ENCODE measurements at regions not wholly inside any gene's neighbourhood (a gene's known extent, or its start where the extent isn't known, plus 50 kb on each side); places are given as distances from the start of the nearest gene placed in this dataset.
"Not testable (repeated sequence)": the region's sequence is repeated elsewhere in the genome, so short reads cannot be mapped to it uniquely, and the experiment has no call there.

DNA sequence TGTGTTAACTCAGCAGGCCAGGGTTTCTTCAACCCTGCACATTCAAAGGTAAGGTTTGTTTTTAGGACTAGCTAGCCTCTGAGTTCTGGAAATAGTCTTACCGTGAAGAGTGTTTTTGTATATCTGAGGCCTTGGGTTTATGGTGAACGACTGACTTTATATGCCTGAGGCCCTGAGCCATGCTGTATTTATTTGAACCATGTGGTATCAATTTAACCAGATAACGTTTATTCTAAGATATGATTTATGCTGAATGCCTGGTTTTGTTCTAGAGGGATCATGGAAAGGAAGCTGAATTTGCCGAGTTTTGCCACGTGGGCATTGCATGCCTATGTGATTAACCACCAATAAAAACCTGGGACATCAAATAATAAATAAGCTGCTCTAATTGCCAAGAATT lies 607.2 kb upstream of the TPTE start:
- DNase-seq (ENCODE audit: low spot score), result not testable (repeated sequence)

- DNase-seq (ENCODE audit: low spot score), result not testable (repeated sequence)
Measured at GRCh38 chr21:9919446-9919845, 601.9 kb upstream of the TPTE start.

GRCh38 chr21:9943639-9944038 lies 577.7 kb upstream of the TPTE start:
- not testable (repeated sequence) for DNase-seq (ENCODE audit: low spot score)

GRCh38 chr21:9946057-9946456 lies 575.3 kb upstream of the TPTE start:
- DNase-seq (ENCODE audit: low spot score), result not testable (repeated sequence)

DNA sequence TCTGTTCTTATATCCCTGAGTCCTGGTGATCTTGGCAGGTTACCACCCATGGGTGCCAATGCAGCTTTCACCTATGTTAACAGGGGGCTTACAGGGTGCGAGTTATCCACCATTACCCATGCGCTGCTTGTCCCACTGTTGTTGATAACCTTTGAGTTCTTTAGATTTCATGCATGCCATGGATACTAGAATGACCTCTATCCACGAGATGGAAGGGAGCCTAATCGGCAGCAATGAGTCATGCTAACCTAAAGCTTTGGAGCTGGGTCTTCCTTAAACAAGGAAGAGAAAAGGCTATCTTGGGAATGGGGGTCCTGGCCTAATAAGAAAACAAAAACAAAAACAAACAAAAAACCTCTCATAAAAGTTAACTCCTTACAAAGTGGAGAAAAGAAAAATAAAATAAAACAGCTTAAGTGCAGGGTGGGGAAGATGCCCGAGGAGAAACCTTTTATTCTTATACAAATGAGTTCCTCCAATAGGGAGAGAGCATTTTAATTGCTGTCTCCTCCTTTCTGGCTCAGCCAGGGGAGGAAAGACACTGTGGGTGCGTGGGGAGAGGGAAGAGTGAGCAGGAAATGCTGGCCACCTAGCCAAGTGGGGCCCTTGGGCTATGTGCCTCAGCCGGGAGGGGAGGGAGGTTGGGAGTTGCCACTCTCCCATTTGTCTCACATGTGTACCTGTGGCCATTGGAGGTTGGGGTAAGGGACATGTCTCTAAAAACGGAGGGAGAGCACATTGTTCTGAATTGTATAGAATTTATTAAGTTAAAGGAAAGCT lies 571.7 kb upstream of the TPTE start:
- DNase-seq (ENCODE audit: low spot score), result not testable (repeated sequence)

- DNase-seq (ENCODE audit: low spot score), result not testable (repeated sequence)
Measured at GRCh38 chr21:9950363-9950762, 571.0 kb upstream of the TPTE start.

DNA sequence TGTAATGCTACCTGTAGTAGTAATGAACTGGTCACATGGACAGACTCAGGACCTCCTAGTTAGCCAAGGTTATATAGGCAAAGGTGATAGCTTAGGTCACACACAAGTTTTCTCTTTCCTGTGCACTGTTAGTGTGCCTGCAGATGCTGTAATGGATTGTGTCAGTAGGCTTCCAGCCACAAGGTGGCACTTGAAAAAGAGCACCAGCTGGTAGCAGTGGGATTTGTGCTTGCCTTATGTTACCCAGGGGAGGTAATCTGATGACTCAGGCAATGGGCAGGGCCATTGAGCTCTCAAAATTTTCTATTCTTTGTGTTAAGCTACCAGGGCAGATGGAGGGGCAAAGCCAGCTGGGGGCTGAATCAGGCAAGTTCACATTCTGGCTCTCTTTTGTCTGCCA lies 562.6 kb upstream of the TPTE start:
- not testable (repeated sequence) for DNase-seq (ENCODE audit: low spot score)

GRCh38 chr21:9959220-9959964 lies 562.0 kb upstream of the TPTE start:
- DNase-seq (ENCODE audit: low spot score), result not testable (repeated sequence)

- not testable (repeated sequence) for DNase-seq (ENCODE audit: low spot score)
Measured at GRCh38 chr21:9969399-9969798, 552.0 kb upstream of the TPTE start.

DNA sequence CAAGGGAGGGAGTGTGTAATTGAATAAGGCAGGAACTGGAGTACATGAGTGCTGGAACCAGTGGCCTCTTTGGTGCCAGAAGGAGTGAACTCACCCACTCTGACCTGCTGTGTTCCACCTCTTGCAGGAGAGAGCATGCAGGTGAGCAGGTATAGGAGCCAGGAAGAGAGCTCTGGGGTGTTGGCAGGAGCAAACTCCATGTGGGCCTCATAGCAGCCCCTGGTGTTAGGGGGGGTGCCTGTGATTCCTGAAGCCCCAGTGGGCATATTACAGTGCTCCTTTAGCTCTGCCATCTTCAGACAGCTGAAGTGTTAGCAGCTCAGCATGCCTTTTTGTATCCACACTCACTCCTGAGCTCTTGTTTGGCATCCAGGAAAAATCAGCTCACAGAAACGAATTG lies 549.4 kb upstream of the TPTE start:
- not testable (repeated sequence) for DNase-seq (ENCODE audit: low spot score)

DNA sequence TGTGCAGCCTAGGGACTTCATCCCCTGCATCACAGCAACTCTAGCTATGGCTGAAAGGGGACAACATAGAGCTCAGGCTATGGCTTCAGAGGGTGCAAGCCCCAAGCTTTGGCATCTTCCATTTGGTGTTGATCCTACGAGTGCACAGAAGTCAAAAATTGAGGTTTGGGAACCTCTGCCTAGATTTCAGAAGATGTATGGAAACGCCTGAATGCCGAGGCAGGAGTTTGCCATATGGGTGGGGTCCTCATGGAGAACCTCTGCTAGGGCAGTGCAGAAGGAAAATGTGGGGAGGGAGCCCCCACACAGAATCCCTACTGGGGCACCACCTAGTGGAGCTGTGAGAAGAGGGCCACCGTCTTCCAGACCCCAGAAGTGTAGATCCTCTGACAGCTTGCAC lies 543.0 kb upstream of the TPTE start:
- DNase-seq (ENCODE audit: low spot score), result not testable (repeated sequence)

GRCh38 chr21:9997507-9997906 lies 523.9 kb upstream of the TPTE start:
- DNase-seq (ENCODE audit: low spot score), result not testable (repeated sequence)

DNA sequence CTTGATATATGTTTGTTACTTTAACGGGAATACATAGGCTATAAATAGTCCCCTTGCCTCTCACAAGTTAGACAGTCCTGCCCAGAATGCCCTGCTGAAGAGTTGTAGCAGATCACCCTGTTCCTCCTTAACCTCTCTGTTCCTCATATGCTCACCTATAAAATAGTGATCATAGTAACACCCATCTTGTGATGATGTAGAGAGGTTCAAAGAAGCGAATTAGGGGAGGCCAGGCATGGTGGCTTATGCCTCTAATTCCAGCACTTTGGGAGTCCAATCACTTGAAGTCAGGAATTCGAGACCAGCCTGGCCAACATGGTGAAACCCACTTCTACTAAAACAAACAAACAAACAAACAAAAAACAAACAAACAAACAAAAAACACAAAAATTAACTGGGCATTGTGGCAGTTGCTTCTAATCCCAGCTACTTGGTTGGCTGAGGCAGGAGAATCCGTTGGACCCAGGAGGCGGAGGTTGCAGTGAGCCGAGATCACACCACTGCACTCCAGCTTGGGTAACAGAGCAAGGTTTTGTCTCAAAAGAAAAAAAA lies 518.5 kb upstream of the TPTE start:
- DNase-seq (ENCODE audit: low spot score), result not testable (repeated sequence)

- not testable (repeated sequence) for DNase-seq (ENCODE audit: low spot score)
Measured at GRCh38 chr21:10005791-10006190, 515.6 kb upstream of the TPTE start.

DNA sequence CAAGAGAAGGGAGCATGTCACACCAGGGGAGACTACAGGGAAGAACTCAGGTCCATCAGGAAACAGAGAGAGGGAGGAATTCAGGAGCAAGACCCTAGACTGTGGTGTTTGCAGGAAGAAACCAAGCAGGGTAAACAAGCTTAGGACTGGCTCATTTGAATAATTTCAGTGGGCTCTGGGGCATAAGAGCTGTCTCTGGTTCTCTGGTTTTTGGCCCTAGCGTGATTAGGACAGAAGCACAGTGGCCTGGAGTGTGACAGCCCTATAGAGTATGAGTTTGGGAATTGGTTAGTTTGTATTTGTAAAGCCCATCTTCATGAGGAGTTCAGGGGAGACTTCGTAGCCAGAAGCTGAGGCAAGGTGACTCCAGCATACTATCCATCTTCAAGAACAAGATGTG lies 504.4 kb upstream of the TPTE start:
- not testable (repeated sequence) for DNase-seq (ENCODE audit: low spot score)

- DNase-seq (ENCODE audit: low spot score), result not testable (repeated sequence)
Measured at GRCh38 chr21:10017757-10018156, 503.6 kb upstream of the TPTE start.

- not testable (repeated sequence) for DNase-seq (ENCODE audit: low spot score)
Measured at GRCh38 chr21:10021462-10021861, 499.9 kb upstream of the TPTE start.

DNA sequence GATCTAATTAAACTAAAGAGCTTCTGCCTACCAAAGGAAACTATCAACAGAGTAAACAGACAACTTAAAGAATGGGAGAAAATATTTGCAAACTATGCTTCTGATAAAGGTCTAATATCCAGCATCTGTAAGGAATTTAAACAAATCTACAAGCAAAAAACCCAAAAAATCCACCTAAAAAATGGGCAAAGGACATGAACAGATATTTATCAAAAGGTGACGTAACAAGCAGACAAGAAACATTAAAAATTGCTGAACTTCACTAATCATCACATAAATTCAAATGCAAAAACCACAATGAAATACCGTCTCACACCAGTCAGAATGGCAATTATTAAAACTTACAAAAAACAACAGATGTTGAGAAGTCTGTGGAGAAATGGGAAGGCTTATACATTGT lies 498.6 kb upstream of the TPTE start:
- DNase-seq (ENCODE audit: low spot score), result not testable (repeated sequence)

All from SK-N-DZ (cell line).